Osteocyte (in vitro differentiated cells): ENCODE measurements at regions not wholly inside any gene's neighbourhood (a gene's known extent, or its start where the extent isn't known, plus 50 kb on each side); places are given as distances from the start of the nearest gene placed in this dataset.
"Not testable (repeated sequence)": the region's sequence is repeated elsewhere in the genome, so short reads cannot be mapped to it uniquely, and the experiment has no call there.

ENCODE experiments used
- DNase-seq: peaks from one replicate; pipeline ENCODE4 v3.0.0; 2021; ENCODE audit warnings: mixed read lengths; ENCODE audit not compliant: unreplicated experiment; ENCODE audit errors: extremely low spot score
- H3K27ac Mint-ChIP-seq: one replicate; pipeline ENCODE4 v1.8.0; 2021; ENCODE audit warnings: mild to moderate bottlenecking, mixed read lengths; ENCODE audit not compliant: unreplicated experiment
- H3K27me3 Mint-ChIP-seq: one replicate; pipeline ENCODE4 v1.8.0; 2021; ENCODE audit warnings: mixed read lengths; ENCODE audit not compliant: unreplicated experiment
- H3K36me3 Mint-ChIP-seq: one replicate; pipeline ENCODE4 v1.8.0; 2021; ENCODE audit warnings: mixed read lengths; ENCODE audit not compliant: unreplicated experiment
- H3K4me1 Mint-ChIP-seq: one replicate; pipeline ENCODE4 v1.8.0; 2021; ENCODE audit warnings: mixed read lengths; ENCODE audit not compliant: unreplicated experiment
- H3K4me3 Mint-ChIP-seq: one replicate; pipeline ENCODE4 v1.8.0; 2021; ENCODE audit warnings: mild to moderate bottlenecking, moderate library complexity, mixed read lengths; ENCODE audit not compliant: unreplicated experiment
- H3K9me3 Mint-ChIP-seq: one replicate; pipeline ENCODE4 v1.8.0; 2021; ENCODE audit warnings: mixed read lengths; ENCODE audit not compliant: unreplicated experiment
- CTCF ChIP-seq: fragments of 200-600 bp; sonication (generic); IDR thresholded peaks from 2 replicates; pipeline ENCODE4 v1.5.0; 2021; ENCODE audit warnings: antibody characterized with exemption, mild to moderate bottlenecking, moderate library complexity

DNA sequence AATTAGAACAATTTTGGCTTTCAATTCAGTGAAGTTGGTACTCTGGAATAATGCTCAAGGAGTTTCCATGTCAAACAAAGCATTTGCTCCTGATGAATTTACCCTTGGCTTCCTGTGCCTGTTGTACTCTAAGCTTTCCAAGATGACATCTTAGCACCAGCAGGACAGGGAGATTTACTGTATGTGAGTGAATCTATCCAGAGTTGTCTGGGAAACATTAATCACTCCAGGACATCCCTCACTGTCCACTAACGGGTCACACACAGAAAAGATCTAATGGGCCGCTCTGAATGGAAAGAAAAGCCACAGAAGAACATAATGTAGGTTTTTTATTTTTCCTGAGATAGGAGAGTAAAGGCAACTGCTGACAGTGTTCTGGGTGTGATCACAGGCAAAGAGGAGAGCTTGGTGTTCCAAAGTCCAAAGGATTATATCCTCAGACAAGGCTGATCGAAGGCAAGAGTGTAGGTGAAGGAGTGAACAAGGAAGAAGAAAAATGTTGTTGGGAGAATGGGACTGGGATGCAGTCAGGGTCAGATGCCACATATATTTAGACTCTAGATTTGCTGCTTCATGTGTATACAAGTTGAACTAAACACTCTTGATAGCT lies 167.7 kb upstream of the RPS23 start:
- no peaks in the 10 kb centered on the region for H3K9me3 Mint-ChIP-seq
- no peak overlapping the region for H3K4me3 Mint-ChIP-seq
- DNase-seq, result no peak
- no peak overlapping the region for H3K27ac Mint-ChIP-seq
- no peaks in the 10 kb centered on the region for H3K36me3 Mint-ChIP-seq
- TF ChIP-seq CTCF, result no peak
- no peaks in the 10 kb centered on the region for H3K4me1 Mint-ChIP-seq
- peaks cover 28% of the 10 kb centered on the region for H3K27me3 Mint-ChIP-seq

GRCh38 chr5:82439750-82440445 lies 161.7 kb upstream of the RPS23 start:
- DNase-seq, result no peak
- H3K9me3 Mint-ChIP-seq, result no peaks in the 10 kb centered on the region
- no peaks in the 10 kb centered on the region for H3K36me3 Mint-ChIP-seq
- H3K4me3 Mint-ChIP-seq, result no peak overlapping the region
- H3K4me1 Mint-ChIP-seq, result no peaks in the 10 kb centered on the region
- no peak for TF ChIP-seq CTCF
- peaks cover 14% of the 10 kb centered on the region for H3K27me3 Mint-ChIP-seq
- H3K27ac Mint-ChIP-seq, result no peak overlapping the region

DNA sequence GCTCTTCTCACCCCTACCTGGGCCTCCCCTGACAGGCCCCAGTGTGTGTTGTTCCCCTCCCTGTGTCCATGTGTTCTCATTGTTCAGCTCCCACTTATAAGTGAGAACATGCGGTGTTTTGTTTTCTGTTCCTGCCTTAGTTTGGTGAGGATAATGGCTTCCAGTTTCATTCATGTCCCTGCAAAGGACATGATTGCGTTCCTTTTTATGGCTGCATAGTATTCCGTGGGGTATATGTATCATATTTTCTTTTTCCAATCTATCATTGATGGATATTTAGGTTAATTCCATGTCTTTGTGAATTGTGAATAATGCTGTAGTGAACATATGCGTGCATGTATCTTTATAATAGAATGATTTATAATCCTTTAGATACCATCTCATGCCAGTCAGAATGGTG lies 159.4 kb upstream of the RPS23 start:
- H3K9me3 Mint-ChIP-seq, DNase-seq, H3K4me3 Mint-ChIP-seq, H3K4me1 Mint-ChIP-seq, H3K36me3 Mint-ChIP-seq, H3K27ac Mint-ChIP-seq: not testable (repeated sequence)
- H3K27me3 Mint-ChIP-seq, result peaks cover 13% of the 10 kb centered on the region

DNA sequence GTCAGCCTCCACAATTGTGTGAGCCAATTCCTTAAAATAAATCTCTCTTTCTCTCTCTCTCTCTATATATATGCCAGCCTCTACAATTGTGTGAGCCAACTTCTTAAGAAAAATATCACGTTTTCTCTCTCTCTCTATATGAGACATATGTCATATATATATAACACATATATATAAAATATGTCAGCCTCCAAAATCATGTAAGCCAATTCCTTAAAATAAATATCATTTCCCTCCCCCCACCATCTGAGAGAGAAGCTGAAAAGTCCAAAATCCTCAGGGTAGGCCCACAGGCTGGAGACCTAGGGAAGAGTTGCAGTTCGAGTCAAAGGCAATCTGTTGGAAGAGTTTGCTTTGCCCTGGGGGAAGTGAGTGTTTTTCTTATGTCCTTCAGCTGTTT lies 158.1 kb upstream of the RPS23 start:
- Mint-ChIP-seq H3K4me1 (no peaks in the 10 kb centered on the region), H3K4me3 (no peak overlapping the region), H3K27me3 (peaks cover 8% of the 10 kb centered on the region), H3K9me3 (no peaks in the 10 kb centered on the region), H3K36me3 (no peaks in the 10 kb centered on the region), H3K27ac (no peak overlapping the region)
- DNase-seq, result no peak
- no peak for TF ChIP-seq CTCF

GRCh38 chr5:82434696-82435660 lies 156.8 kb upstream of the RPS23 start:
- not testable (repeated sequence) for H3K4me3 Mint-ChIP-seq, H3K36me3 Mint-ChIP-seq, DNase-seq, H3K27ac Mint-ChIP-seq, H3K9me3 Mint-ChIP-seq, H3K4me1 Mint-ChIP-seq, H3K27me3 Mint-ChIP-seq
